ENCODE measurements at regions not wholly inside any gene's neighbourhood (a gene's known extent, or its start where the extent isn't known, plus 50 kb on each side); places are given as distances from the start of the nearest gene placed in this dataset.

- Histone ChIP-seq H3K9me3 (ENCODE audit: control insufficient read depth in 2 of 2, insufficient read depth in 1 of 2, low read depth in 1 of 2, low read length in 1 of 2) (peaks cover 0 to 2% of the 10 kb centered on the region in 2 donors), H3K36me3 (ENCODE audit: control insufficient read depth in 3 of 3, insufficient read depth in 2 of 3, low read depth in 1 of 3, low read length in 3 of 3) (no peaks in the 10 kb centered on the region), H3K4me3 (ENCODE audit: low read depth in 1 of 3, low read length in 3 of 3) (no peak overlapping the region), H3K4me1 (ENCODE audit: control insufficient read depth in 3 of 3, insufficient read depth in 2 of 3, low read depth in 1 of 3, low read length in 2 of 3) (no peaks in the 10 kb centered on the region), H3K27ac (ENCODE audit: low read depth in 1 of 3, low read length in 2 of 3) (no peak overlapping the region), H3K27me3 (ENCODE audit: control insufficient read depth in 3 of 3, insufficient read depth in 3 of 3, low read length in 3 of 3) (no peaks in the 10 kb centered on the region)
- peak; percentile 30 to 42 for DNase-seq
- 3 to 11% (median 8%) methylated on average over 3 of the region's 3 CpGs for WGBS, 3 donors
- FAIRE-seq = peak; percentile 39
Measured at GRCh38 chr14:39491134-39491571, 58.9 kb upstream of the FBXO33 start.

- FAIRE-seq (no peak), DNase-seq (no peak)
- Histone ChIP-seq H3K4me1 (ENCODE audit: control insufficient read depth in 3 of 3, insufficient read depth in 2 of 3, low read depth in 1 of 3, low read length in 2 of 3) (no peaks in the 10 kb centered on the region), H3K27ac (ENCODE audit: low read depth in 1 of 3, low read length in 2 of 3) (no peak overlapping the region), H3K27me3 (ENCODE audit: control insufficient read depth in 3 of 3, insufficient read depth in 3 of 3, low read length in 3 of 3) (no peaks in the 10 kb centered on the region), H3K4me3 (ENCODE audit: low read depth in 1 of 3, low read length in 3 of 3) (no peak overlapping the region), H3K36me3 (ENCODE audit: control insufficient read depth in 3 of 3, insufficient read depth in 2 of 3, low read depth in 1 of 3, low read length in 3 of 3) (no peaks in the 10 kb centered on the region), H3K9me3 (ENCODE audit: control insufficient read depth in 2 of 2, insufficient read depth in 1 of 2, low read depth in 1 of 2, low read length in 1 of 2) (no peaks in the 10 kb centered on the region)
- 44 to 84% (median 52%) methylated on average over 1 of the region's 1 CpG for WGBS, 3 donors
Measured at GRCh38 chr14:39488600-39488999, 56.4 kb upstream of the FBXO33 start.

GRCh38 chr14:39483682-39484081, 51.4 kb upstream of the FBXO33 start:
- Histone ChIP-seq H3K9me3 (ENCODE audit: control insufficient read depth in 2 of 2, insufficient read depth in 1 of 2, low read depth in 1 of 2, low read length in 1 of 2) (no peaks in the 10 kb centered on the region), H3K27ac (ENCODE audit: low read depth in 1 of 3, low read length in 2 of 3) (no peak overlapping the region), H3K36me3 (ENCODE audit: control insufficient read depth in 3 of 3, insufficient read depth in 2 of 3, low read depth in 1 of 3, low read length in 3 of 3) (no peaks in the 10 kb centered on the region), H3K27me3 (ENCODE audit: control insufficient read depth in 3 of 3, insufficient read depth in 3 of 3, low read length in 3 of 3) (no peaks in the 10 kb centered on the region), H3K4me3 (ENCODE audit: low read depth in 1 of 3, low read length in 3 of 3) (no peak overlapping the region), H3K4me1 (ENCODE audit: control insufficient read depth in 3 of 3, insufficient read depth in 2 of 3, low read depth in 1 of 3, low read length in 2 of 3) (no peaks in the 10 kb centered on the region)
- FAIRE-seq (no peak), DNase-seq (no peak)
- 78 to 94% (median 83%) methylated on average over 1 of the region's 1 CpG for WGBS, 3 donors
